B cell (primary cell): ENCODE measurements at regions not wholly inside any gene's neighbourhood (a gene's known extent, or its start where the extent isn't known, plus 50 kb on each side); places are given as distances from the start of the nearest gene placed in this dataset.

Experiments
- CTCF ChIP-seq: fragments of 200-600 bp; IDR thresholded peaks from one replicate; pipeline ENCODE4 v1.8.0; 2022; ENCODE audit warnings: antibody characterized with exemption, mild to moderate bottlenecking
- EZH2 ChIP-seq: IDR thresholded peaks from 2 replicates; pipeline ENCODE4 v1.6.1; 2012; ENCODE audit warnings: borderline replicate concordance, low read depth, mild to moderate bottlenecking, moderate library complexity, low read length; ENCODE audit not compliant: insufficient read depth, poor library complexity, severe bottlenecking

DNA sequence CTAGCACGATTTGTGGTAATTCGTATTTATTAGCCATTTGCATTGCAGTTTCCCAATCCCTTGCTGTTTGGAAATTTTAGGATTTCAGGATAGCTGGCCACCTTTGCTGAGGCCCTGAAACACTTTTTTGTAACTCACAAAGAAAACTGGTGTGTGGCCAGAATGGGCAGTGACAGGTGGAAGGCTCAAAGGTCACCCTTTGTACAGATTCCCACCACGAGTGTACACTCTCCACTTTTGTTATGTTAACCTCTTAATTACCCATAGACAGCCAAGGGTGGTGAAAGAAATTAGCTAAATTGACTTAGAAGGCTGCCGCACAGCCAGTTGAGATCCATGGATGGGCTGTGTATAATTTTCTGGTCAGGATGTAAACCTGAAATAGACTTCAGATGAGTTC is 109.7 kb upstream of the ARX start:
- no peak for TF ChIP-seq CTCF
- no peak for TF ChIP-seq EZH2
